Hepatocyte (in vitro differentiated cells): ENCODE measurements at regions not wholly inside any gene's neighbourhood (a gene's known extent, or its start where the extent isn't known, plus 50 kb on each side); places are given as distances from the start of the nearest gene placed in this dataset.

ENCODE experiments used
- DNase-seq: peaks from one replicate; pipeline ENCODE4 v3.0.0-alpha.2; 2016; ENCODE audit warnings: low spot score
- H2AFZ ChIP-seq: fragments of 200-600 bp; sonication (generic); 2 replicates; pipeline ENCODE4 v1.6.0; 2016; ENCODE audit warnings: antibody characterized with exemption, mild to moderate bottlenecking
- H3K27ac ChIP-seq: fragments of 200-600 bp; sonication (generic); 2 replicates; pipeline ENCODE4 v1.5.1; 2016; ENCODE audit warnings: mild to moderate bottlenecking
- H3K27me3 ChIP-seq: fragments of 200-600 bp; sonication (generic); 2 replicates; pipeline ENCODE4 v1.6.1; 2016
- H3K36me3 ChIP-seq: fragments of 200-600 bp; sonication (generic); replicated peaks from 2 replicates; pipeline ENCODE4 v1.5.1; 2016; ENCODE audit warnings: low read depth; ENCODE audit not compliant: insufficient read depth
- H3K4me1 ChIP-seq: fragments of 200-600 bp; sonication (generic); 2 replicates; pipeline ENCODE4 v1.5.1; 2016; ENCODE audit warnings: mild to moderate bottlenecking, moderate library complexity; ENCODE audit not compliant: insufficient read depth
- H3K4me2 ChIP-seq: fragments of 200-600 bp; sonication (generic); 2 replicates; pipeline ENCODE4 v1.6.0; 2016
- H3K4me3 ChIP-seq: fragments of 200-600 bp; sonication (generic); 2 replicates; pipeline ENCODE4 v1.5.1; 2016; ENCODE audit warnings: mild to moderate bottlenecking
- H3K79me2 ChIP-seq: fragments of 200-600 bp; sonication (generic); 2 replicates; pipeline ENCODE4 v1.6.0; 2017; ENCODE audit warnings: mild to moderate bottlenecking
- H3K9me2 ChIP-seq: fragments of 200-600 bp; sonication (generic); replicated peaks from 2 replicates; pipeline ENCODE4 v1.6.0; 2017; ENCODE audit warnings: mild to moderate bottlenecking; ENCODE audit not compliant: insufficient read depth
- H3K9me3 ChIP-seq: fragments of 200-600 bp; sonication (generic); 2 replicates; pipeline ENCODE4 v1.5.1; 2016; ENCODE audit warnings: low read depth, mild to moderate bottlenecking
- H4K20me1 ChIP-seq: fragments of 200-600 bp; sonication (generic); 2 replicates; pipeline ENCODE4 v1.6.0; 2016; ENCODE audit warnings: mild to moderate bottlenecking; ENCODE audit not compliant: insufficient read depth, poor library complexity, severe bottlenecking
- EZH2 ChIP-seq: fragments of 200-600 bp; sonication (generic); IDR thresholded peaks from 2 replicates; pipeline ENCODE4 v1.6.1; 2016; ENCODE audit warnings: antibody characterized with exemption, mild to moderate bottlenecking, borderline replicate concordance
- EZH2phosphoT487 ChIP-seq: fragments of 200-600 bp; sonication (generic); IDR thresholded peaks from one replicate; pipeline ENCODE4 v1.6.1; 2018; ENCODE audit warnings: antibody characterized with exemption, mild to moderate bottlenecking, low read depth, moderate library complexity; ENCODE audit not compliant: unreplicated experiment, severe bottlenecking
- WGBS: methylation state at CpG from one replicate; pipeline ENCODE4 v1.1.6; 2016; ENCODE audit warnings: low lambda C conversion rate; ENCODE audit errors: missing lambda C conversion rate; 5-methylcytosine and 5-hydroxymethylcytosine counted together
- TF ChIP-seq, protein P1 (sequence below): fragments of 200-600 bp; sonication (generic); IDR thresholded peaks from 2 replicates; pipeline ENCODE4 v1.5.1; 2016; ENCODE audit warnings: antibody characterized with exemption, mild to moderate bottlenecking; ENCODE audit not compliant: poor library complexity

DNA sequence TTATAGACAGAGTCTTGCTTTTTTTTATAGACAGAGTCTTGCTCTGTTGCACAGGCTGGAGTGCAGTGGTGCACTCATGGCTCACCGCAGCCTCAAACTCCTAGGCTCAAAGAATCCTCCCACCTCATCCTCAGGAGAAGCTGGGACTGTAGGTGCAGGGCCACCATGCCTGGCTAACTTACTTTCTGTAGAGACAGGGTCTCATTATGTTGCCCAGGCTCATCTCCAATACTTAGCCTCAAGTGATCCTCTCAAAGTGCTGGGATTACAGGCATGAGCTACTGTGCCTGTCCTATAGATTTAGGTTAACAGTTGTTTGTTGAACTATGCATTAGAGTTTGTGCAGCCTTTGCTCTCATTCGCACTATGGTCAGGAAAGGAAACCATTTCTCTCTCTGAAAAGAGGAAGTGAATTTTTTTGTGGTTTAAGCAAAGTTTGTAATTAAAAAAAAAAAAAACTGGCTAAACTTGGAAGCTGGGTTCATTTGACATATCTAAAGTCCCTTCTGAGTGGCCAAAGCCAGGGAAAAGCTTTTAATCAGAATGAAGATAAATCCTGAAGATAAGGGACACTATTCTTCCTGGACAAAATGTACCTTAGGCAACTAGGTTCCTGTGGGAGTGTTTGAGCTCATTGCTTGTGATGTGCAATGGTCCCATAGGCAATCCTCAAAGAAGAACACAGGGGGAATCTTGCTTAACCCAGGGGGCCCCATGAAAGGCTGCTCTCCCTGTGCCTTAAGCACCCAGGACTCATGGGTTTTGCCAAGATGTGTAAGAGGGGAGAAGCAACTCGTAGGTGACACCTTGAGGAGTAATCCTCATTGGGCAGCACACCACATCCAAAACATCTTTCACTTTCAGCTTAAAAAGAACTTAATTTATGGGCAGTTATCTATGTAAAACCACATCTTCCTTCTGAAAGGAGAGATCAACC, 201.7 kb downstream of the MREG start:
- H2AFZ ChIP-seq: no peak overlapping the region
- H3K36me3 ChIP-seq: no peaks in the 10 kb centered on the region
- WGBS: 88% methylated on average over 3 of the region's 3 CpGs
- H4K20me1 ChIP-seq: no peaks in the 10 kb centered on the region
- H3K9me3 ChIP-seq: no peaks in the 10 kb centered on the region
- H3K4me3 ChIP-seq: no peak overlapping the region
- H3K27me3 ChIP-seq: no peaks in the 10 kb centered on the region
- DNase-seq: no peak
- no peaks in the 10 kb centered on the region for H3K79me2 ChIP-seq
- peaks cover 6% of the 10 kb centered on the region for H3K4me1 ChIP-seq
- no peaks in the 10 kb centered on the region for H3K9me2 ChIP-seq
- H3K4me2 ChIP-seq: no peak overlapping the region
- no peak overlapping the region for H3K27ac ChIP-seq
- TF ChIP-seq EZH2phosphoT487 (no peak), EZH2 (no peak)
- TF ChIP-seq, protein P1, sequence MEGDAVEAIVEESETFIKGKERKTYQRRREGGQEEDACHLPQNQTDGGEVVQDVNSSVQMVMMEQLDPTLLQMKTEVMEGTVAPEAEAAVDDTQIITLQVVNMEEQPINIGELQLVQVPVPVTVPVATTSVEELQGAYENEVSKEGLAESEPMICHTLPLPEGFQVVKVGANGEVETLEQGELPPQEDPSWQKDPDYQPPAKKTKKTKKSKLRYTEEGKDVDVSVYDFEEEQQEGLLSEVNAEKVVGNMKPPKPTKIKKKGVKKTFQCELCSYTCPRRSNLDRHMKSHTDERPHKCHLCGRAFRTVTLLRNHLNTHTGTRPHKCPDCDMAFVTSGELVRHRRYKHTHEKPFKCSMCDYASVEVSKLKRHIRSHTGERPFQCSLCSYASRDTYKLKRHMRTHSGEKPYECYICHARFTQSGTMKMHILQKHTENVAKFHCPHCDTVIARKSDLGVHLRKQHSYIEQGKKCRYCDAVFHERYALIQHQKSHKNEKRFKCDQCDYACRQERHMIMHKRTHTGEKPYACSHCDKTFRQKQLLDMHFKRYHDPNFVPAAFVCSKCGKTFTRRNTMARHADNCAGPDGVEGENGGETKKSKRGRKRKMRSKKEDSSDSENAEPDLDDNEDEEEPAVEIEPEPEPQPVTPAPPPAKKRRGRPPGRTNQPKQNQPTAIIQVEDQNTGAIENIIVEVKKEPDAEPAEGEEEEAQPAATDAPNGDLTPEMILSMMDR: no peak

DNA sequence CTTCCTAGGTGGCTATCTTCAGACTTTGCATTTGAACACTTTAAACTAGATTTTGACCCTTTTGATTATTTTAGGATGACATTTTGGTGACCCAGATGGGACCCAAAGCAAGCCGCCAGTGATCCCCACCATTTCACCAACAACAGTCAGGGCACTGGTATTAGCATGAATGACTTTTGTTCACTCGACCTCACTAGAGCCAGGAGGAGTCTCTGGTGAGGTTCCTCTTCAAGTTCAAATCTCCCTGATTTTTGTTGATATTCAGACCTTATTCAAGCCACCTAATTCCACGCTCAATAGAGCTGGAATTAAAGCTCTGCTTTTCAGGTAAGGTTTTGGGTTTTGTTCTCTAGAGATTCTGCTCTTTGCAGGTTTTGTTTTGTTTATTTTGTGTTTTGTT, 202.3 kb downstream of the MREG start:
- Histone ChIP-seq H3K79me2 (no peaks in the 10 kb centered on the region), H3K27me3 (no peaks in the 10 kb centered on the region), H3K4me2 (no peak overlapping the region), H3K9me2 (no peaks in the 10 kb centered on the region), H3K36me3 (no peaks in the 10 kb centered on the region), H3K9me3 (no peaks in the 10 kb centered on the region), H4K20me1 (no peaks in the 10 kb centered on the region), H2AFZ (no peak overlapping the region), H3K4me3 (no peak overlapping the region), H3K27ac (no peak overlapping the region), H3K4me1 (peaks cover under 1% of the 10 kb centered on the region)
- DNase-seq: no peak
- TF ChIP-seq, protein P1: no peak
- no peak for TF ChIP-seq EZH2phosphoT487
- TF ChIP-seq EZH2: no peak
- WGBS: 93% methylated on average over 3 of the region's 3 CpGs

DNA sequence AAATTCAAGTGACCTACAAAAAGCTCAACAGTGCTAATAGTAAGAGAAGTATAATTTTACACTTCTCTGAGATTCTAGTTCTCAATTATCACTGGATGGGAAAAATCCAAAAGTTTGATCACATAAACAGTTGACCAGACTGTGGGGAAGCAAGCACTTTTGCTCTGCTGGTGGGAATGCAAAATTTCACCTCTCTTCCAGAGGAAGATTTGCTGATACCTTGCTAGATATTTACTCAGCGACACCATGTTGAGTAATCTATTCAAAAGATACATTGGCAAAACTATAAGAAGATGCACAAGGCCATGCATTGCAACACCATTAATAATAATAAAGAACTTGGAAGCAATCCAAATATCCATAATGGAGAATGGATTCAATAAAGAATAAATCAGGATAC, 204.4 kb downstream of the MREG start:
- H3K79me2 ChIP-seq: no peaks in the 10 kb centered on the region
- H3K9me2 ChIP-seq: no peaks in the 10 kb centered on the region

More for the DNA sequence above, 204.4 kb downstream of the MREG start:
- no peak for DNase-seq
- Histone ChIP-seq H3K4me1 (no peaks in the 10 kb centered on the region), H3K4me3 (no peak overlapping the region), H3K27ac (peak overlapping the region; percentile 5), H3K36me3 (no peaks in the 10 kb centered on the region), H3K4me2 (peak overlapping the region; percentile 65), H4K20me1 (no peaks in the 10 kb centered on the region), H2AFZ (peak overlapping the region; percentile 50), H3K27me3 (no peaks in the 10 kb centered on the region), H3K9me3 (no peaks in the 10 kb centered on the region)
- WGBS: 75% methylated on average over 1 of the region's 1 CpG
- TF ChIP-seq EZH2phosphoT487 (no peak), EZH2 (no peak)
- TF ChIP-seq, protein P1: no peak
